NT2/D1 (cell line): ENCODE measurements at regions not wholly inside any gene's neighbourhood (a gene's known extent, or its start where the extent isn't known, plus 50 kb on each side); places are given as distances from the start of the nearest gene placed in this dataset.

ENCODE experiments used
- DNase-seq: peaks from one replicate; pipeline ENCODE4 v3.0.0-alpha.2; 2011; ENCODE audit warnings: low read depth, low spot score
- H3K27me3 ChIP-seq: 2 replicates; pipeline ENCODE4 v1.6.0; 2011; ENCODE audit warnings: mild to moderate bottlenecking; ENCODE audit not compliant: insufficient read length, insufficient read depth
- H3K36me3 ChIP-seq: 2 replicates; pipeline ENCODE4 v1.6.1; 2011; ENCODE audit warnings: mild to moderate bottlenecking, low read length, mixed read lengths; ENCODE audit not compliant: insufficient read depth, insufficient read length
- H3K4me1 ChIP-seq: 2 replicates; pipeline ENCODE4 v1.5.1; 2011; ENCODE audit not compliant: insufficient read depth, insufficient read length
- H3K4me3 ChIP-seq: 2 replicates; pipeline ENCODE4 v1.5.1; 2011; ENCODE audit warnings: low read depth; ENCODE audit not compliant: insufficient read length
- H3K9ac ChIP-seq: 2 replicates; pipeline ENCODE4 v1.6.0; 2011; ENCODE audit warnings: low read depth; ENCODE audit not compliant: insufficient read length
- H3K9me3 ChIP-seq: 2 replicates; pipeline ENCODE4 v1.5.1; 2011; ENCODE audit warnings: mild to moderate bottlenecking, low read length; ENCODE audit not compliant: insufficient read depth
- SUZ12 ChIP-seq: IDR thresholded peaks from 2 replicates; pipeline ENCODE4 v1.6.1; 2011; ENCODE audit not compliant: insufficient read length, insufficient read depth; ENCODE audit errors: extremely low read depth
- YY1 ChIP-seq: IDR thresholded peaks from 2 replicates; pipeline ENCODE4 v1.6.1; 2011; ENCODE audit not compliant: insufficient read length, insufficient read depth
- ZNF274 ChIP-seq: IDR thresholded peaks from 2 replicates; pipeline ENCODE4 v1.6.1; 2011; ENCODE audit warnings: mild to moderate bottlenecking, low read depth, low read length

DNA sequence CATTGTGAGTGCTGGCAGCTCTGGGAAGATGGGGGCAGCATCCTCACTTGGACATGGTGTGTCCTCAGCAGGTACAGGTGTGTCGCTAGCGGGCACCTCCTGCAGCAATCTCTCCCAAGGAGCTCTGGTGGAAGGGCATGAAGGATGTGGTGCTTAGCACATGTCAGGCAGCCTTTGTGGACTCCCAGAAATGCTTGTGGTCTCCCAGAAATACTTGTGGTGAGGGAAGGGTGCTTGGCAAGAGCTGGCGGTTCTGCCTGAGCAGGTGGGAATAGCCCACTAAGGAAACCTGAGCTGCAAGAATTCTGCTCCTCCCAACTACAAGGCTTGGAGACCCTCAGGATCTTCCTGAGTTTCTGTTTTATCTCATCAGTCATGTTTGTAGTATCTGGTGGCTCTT is 371.6 kb downstream of the PRDM2 start:
- H3K27me3 ChIP-seq: no peaks in the 10 kb centered on the region
- no peaks in the 10 kb centered on the region for H3K9me3 ChIP-seq
- no peaks in the 10 kb centered on the region for H3K36me3 ChIP-seq
- H3K4me3 ChIP-seq: no peak overlapping the region
- no peaks in the 10 kb centered on the region for H3K4me1 ChIP-seq
- no peak for DNase-seq
- H3K9ac ChIP-seq: no peak overlapping the region
- TF ChIP-seq SUZ12 (no peak), ZNF274 (no peak), YY1 (no peak)

DNA sequence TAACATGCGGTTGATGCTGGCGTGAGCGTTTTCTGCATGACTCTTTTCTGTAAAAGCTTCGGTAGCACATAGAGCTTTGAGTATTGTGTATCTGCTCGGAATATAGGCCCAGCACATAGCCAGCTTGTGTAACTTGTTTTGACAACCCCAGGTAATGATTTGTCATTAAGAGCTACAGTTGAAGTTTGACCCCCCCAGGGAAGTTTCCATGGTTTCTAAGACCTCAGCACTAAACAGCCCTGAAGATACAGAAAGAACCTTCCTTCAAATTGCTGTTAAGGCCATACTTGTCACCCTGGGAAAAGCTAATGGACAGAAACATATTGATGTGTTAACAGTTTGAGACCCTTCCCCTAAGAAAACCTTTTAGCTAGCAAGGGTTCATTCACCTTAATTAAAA is 380.7 kb downstream of the PRDM2 start:
- Histone ChIP-seq H3K4me3 (no peak overlapping the region), H3K4me1 (no peaks in the 10 kb centered on the region), H3K9ac (no peak overlapping the region), H3K9me3 (no peaks in the 10 kb centered on the region), H3K36me3 (no peaks in the 10 kb centered on the region), H3K27me3 (no peaks in the 10 kb centered on the region)
- DNase-seq: no peak
- no peak for TF ChIP-seq SUZ12
- no peak for TF ChIP-seq ZNF274
- no peak for TF ChIP-seq YY1

DNA sequence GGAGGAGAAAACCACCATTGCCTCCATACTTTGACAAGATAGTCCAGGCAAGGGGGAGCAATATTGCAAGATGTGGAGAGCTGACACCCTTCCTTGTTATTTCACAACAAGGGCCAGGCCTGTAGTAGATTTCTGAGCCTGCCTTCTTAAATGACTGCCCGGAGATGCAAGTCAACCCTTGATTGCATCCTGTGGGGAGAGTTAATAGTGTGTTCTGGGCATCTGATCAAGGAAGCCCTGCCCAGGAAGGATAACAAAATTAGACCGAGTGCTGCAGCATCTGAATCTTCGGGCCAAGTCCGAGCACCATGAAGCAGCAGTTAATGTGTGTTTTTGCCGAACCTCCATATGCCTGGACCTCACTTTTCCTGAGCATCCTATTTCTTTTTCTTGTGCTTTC is 382.3 kb downstream of the PRDM2 start:
- Histone ChIP-seq H3K4me1 (no peaks in the 10 kb centered on the region), H3K4me3 (no peak overlapping the region), H3K9me3 (no peaks in the 10 kb centered on the region), H3K27me3 (no peaks in the 10 kb centered on the region), H3K9ac (no peak overlapping the region), H3K36me3 (no peaks in the 10 kb centered on the region)
- no peak for DNase-seq
- no peak for TF ChIP-seq ZNF274
- TF ChIP-seq SUZ12: no peak
- no peak for TF ChIP-seq YY1

DNA sequence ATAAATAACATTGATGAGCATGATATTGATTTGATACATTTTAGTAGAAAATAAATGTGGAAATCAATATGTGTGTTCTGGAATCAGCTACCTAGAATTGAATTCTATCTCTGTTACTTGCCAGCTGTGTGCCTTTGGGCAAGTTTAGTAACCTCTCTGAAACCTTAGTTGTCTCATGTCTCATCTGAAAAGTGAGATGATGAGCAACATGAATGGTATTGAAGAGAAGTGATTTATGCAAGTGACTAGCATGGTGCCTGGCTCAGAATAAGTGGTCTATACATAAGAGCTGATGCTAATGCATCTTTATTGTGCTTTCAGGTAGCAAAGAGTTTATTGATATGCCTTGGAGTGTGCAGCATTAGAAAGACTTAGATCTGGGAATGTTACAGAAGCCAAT is 383.3 kb downstream of the PRDM2 start:
- H3K4me3 ChIP-seq: no peak overlapping the region
- no peaks in the 10 kb centered on the region for H3K9me3 ChIP-seq
- no peaks in the 10 kb centered on the region for H3K27me3 ChIP-seq
- H3K4me1 ChIP-seq: no peaks in the 10 kb centered on the region
- no peak overlapping the region for H3K9ac ChIP-seq
- DNase-seq: no peak
- no peak for TF ChIP-seq SUZ12
- TF ChIP-seq ZNF274: no peak
- no peak for TF ChIP-seq YY1
- H3K36me3 ChIP-seq: no peaks in the 10 kb centered on the region

DNA sequence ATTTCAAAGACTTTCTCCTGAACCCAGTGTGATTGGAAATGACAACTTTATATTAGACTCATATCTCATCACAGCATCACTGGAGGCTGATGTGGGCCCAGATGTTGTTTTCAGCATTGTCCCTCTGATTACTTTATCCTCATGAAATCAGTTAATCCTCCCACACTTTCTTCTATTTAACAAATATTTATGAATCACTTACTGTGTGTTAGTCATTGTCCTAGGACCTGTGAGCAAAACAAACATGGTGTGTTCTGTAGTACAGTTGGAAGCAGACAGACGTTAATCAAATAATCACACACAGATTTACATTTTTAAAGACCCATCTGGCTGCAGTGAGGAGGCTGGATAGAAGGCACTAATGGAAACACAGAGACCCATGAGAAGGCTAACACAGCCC is 383.7 kb downstream of the PRDM2 start:
- no peak for DNase-seq
- H3K36me3 ChIP-seq: no peaks in the 10 kb centered on the region
- H3K27me3 ChIP-seq: no peaks in the 10 kb centered on the region
- H3K9ac ChIP-seq: no peak overlapping the region
- H3K4me1 ChIP-seq: no peaks in the 10 kb centered on the region
- H3K4me3 ChIP-seq: no peak overlapping the region
- TF ChIP-seq ZNF274 (no peak), SUZ12 (no peak), YY1 (no peak)
- no peaks in the 10 kb centered on the region for H3K9me3 ChIP-seq

DNA sequence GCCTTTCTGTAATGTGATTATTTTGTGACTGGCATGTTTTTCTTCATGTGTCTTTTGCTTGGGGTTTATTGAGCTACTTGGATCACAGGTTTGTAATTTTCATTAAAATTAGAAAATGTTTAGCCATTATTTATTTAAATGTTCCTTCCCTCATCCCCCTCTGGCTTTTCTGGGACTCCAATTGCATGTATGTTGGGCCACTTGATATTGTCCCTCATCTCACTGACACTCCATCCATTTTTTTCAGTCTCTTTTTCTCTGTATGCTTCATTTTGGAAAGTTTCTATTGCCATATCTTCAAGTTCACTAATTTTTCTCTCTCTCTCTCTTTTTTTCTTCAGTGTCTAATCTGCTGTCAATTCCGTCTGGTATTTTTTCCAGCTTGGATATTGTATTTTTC is 390.1 kb downstream of the PRDM2 start:
- DNase-seq: no peak
- TF ChIP-seq SUZ12: no peak
- no peak for TF ChIP-seq YY1
- no peak for TF ChIP-seq ZNF274

DNA sequence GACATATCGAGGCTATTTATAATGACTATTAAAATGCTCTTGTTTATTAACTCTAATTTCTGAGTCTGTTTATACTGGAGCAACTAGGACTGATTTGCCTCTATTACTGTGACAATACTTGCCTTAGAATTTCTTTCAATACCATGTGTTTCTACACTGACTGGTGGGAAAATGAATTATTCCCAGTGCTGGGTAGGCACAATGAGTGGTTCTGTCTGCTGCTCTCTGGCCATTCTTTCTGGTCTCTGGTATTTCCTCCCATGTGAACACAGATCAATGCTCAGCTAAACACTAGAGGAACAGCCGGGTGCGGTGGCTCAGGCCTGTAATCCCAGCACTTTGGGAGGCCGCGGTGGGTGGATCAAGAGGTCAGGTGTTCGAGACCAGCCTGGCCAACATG is 390.5 kb downstream of the PRDM2 start:
- no peak for DNase-seq
- Histone ChIP-seq H3K4me3 (no peak overlapping the region), H3K9ac (no peak overlapping the region), H3K36me3 (no peaks in the 10 kb centered on the region), H3K4me1 (no peaks in the 10 kb centered on the region), H3K27me3 (no peaks in the 10 kb centered on the region), H3K9me3 (no peaks in the 10 kb centered on the region)
- TF ChIP-seq YY1 (no peak), SUZ12 (no peak), ZNF274 (no peak)

More for the DNA sequence above, 390.1 kb downstream of the PRDM2 start:
- Histone ChIP-seq H3K4me1 (no peaks in the 10 kb centered on the region), H3K9me3 (no peaks in the 10 kb centered on the region), H3K9ac (no peak overlapping the region), H3K4me3 (no peak overlapping the region), H3K27me3 (no peaks in the 10 kb centered on the region), H3K36me3 (no peaks in the 10 kb centered on the region)
